ENCODE measurements at regions not wholly inside any gene's neighbourhood (a gene's known extent, or its start where the extent isn't known, plus 50 kb on each side); places are given as distances from the start of the nearest gene placed in this dataset.
"Not testable (repeated sequence)": the region's sequence is repeated elsewhere in the genome, so short reads cannot be mapped to it uniquely, and the experiment has no call there.

GRCh38 chr4:93950239-93950638 lies 121.7 kb downstream of the ATOH1 start:
- H3K79me2 ChIP-seq (replicated peaks; ENCODE audit: insufficient read depth, low read length); H3K4me3 ChIP-seq (ENCODE audit: low read length); H3K27me3 ChIP-seq (ENCODE audit: insufficient read depth, low read depth, low read length); H4K20me1 ChIP-seq (ENCODE audit: insufficient read depth); H3F3A ChIP-seq (ENCODE audit: insufficient read depth, low read length, poor library complexity, severe bottlenecking); H3K9ac ChIP-seq (ENCODE audit: low read length); H3K4me2 ChIP-seq (ENCODE audit: low read length); H3K36me3 ChIP-seq (ENCODE audit: insufficient read depth, low read length); H3K27ac ChIP-seq (ENCODE audit: low read length); H2AFZ ChIP-seq (ENCODE audit: low read depth, low read length); H3K9me3 ChIP-seq (ENCODE audit: low read length); H3K9me2 ChIP-seq (ENCODE audit: insufficient read depth, low read length): not testable (repeated sequence)

DNA sequence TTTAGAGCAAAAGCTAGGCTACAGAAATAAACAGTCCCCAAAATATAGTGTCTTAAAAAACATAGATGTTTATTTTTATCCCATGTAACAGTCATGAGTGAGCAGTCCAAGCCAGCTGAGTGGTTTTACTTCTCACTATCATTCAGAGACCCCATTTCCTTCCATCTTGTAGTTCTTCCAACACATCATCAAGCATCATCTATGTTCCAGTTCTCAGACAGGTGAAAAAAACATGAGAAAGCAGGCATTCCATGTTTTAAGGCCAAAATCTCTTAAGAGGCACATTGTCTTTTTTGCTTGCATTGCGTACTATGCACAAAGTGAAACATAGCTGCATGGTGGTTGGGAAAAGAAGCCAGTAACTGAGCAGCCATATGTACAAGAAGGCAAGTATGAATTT lies 128.6 kb downstream of the ATOH1 start:
- H3K79me2 ChIP-seq (replicated peaks; ENCODE audit: insufficient read depth, low read length), result no peaks in the 10 kb centered on the region
- no peak overlapping the region for H3K9ac ChIP-seq (ENCODE audit: low read length)
- H3K4me2 ChIP-seq (ENCODE audit: low read length), result no peak overlapping the region
- no peaks in the 10 kb centered on the region for H3K27me3 ChIP-seq (ENCODE audit: insufficient read depth, low read depth, low read length)
- TF ChIP-seq SMC3 (conservative IDR thresholded peaks at IDR 0.05; ENCODE audit: poor library complexity) (no peak), MXI1 (conservative IDR thresholded peaks at IDR 0.05; ENCODE audit: poor library complexity, severe bottlenecking) (no peak), POLR2AphosphoS5 (IDR thresholded peaks at IDR 0.05) (no peak), RAD21 (conservative IDR thresholded peaks at IDR 0.05) (no peak), EZH2 (IDR thresholded peaks at IDR 0.05; ENCODE audit: borderline replicate concordance, insufficient read depth, low read length, poor library complexity, severe bottlenecking) (no peak), CTCF (IDR thresholded peaks at IDR 0.05; ENCODE audit: poor library complexity, severe bottlenecking) (no peak), EP300 (conservative IDR thresholded peaks at IDR 0.05; ENCODE audit: poor library complexity, severe bottlenecking) (no peak), TAF1 (IDR thresholded peaks at IDR 0.05; ENCODE audit: low read depth) (no peak)
- TF ChIP-seq, protein P1, sequence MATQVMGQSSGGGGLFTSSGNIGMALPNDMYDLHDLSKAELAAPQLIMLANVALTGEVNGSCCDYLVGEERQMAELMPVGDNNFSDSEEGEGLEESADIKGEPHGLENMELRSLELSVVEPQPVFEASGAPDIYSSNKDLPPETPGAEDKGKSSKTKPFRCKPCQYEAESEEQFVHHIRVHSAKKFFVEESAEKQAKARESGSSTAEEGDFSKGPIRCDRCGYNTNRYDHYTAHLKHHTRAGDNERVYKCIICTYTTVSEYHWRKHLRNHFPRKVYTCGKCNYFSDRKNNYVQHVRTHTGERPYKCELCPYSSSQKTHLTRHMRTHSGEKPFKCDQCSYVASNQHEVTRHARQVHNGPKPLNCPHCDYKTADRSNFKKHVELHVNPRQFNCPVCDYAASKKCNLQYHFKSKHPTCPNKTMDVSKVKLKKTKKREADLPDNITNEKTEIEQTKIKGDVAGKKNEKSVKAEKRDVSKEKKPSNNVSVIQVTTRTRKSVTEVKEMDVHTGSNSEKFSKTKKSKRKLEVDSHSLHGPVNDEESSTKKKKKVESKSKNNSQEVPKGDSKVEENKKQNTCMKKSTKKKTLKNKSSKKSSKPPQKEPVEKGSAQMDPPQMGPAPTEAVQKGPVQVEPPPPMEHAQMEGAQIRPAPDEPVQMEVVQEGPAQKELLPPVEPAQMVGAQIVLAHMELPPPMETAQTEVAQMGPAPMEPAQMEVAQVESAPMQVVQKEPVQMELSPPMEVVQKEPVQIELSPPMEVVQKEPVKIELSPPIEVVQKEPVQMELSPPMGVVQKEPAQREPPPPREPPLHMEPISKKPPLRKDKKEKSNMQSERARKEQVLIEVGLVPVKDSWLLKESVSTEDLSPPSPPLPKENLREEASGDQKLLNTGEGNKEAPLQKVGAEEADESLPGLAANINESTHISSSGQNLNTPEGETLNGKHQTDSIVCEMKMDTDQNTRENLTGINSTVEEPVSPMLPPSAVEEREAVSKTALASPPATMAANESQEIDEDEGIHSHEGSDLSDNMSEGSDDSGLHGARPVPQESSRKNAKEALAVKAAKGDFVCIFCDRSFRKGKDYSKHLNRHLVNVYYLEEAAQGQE (IDR thresholded peaks at IDR 0.05; ENCODE audit: borderline replicate concordance), result no peak
- no peak overlapping the region for H3K27ac ChIP-seq (ENCODE audit: low read length)
- H3K9me2 ChIP-seq (ENCODE audit: insufficient read depth, low read length), result no peaks in the 10 kb centered on the region
- H4K20me1 ChIP-seq (ENCODE audit: insufficient read depth), result no peaks in the 10 kb centered on the region
- H3K36me3 ChIP-seq (ENCODE audit: insufficient read depth, low read length), result no peaks in the 10 kb centered on the region
- no peaks in the 10 kb centered on the region for H3F3A ChIP-seq (ENCODE audit: insufficient read depth, low read length, poor library complexity, severe bottlenecking)
- H2AFZ ChIP-seq (ENCODE audit: low read depth, low read length), result no peak overlapping the region
- H3K4me3 ChIP-seq (ENCODE audit: low read length), result no peak overlapping the region
- H3K9me3 ChIP-seq (ENCODE audit: low read length), result no peaks in the 10 kb centered on the region

DNA sequence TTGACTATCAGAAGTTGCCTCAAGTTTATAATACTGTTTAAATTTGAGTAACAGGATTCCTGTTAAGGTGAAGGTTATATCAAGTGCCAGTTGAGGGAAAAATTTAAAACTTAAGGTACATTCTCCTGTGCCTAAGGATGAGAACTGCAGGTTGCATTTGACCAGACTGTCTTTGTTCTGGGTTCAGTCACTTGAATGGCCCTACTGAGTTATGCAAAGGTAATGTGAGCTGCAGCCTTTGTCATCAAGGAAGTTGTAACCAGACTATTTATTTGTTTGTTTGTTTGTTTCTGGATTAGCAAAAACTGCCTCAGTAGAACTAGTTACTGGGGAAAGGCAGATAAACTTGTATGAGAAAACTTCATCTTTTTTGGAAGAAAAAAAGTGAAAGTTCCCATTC lies 131.9 kb downstream of the ATOH1 start:
- Histone ChIP-seq H3K36me3 (ENCODE audit: insufficient read depth, low read length) (no peaks in the 10 kb centered on the region), H4K20me1 (ENCODE audit: insufficient read depth) (no peaks in the 10 kb centered on the region), H2AFZ (ENCODE audit: low read depth, low read length) (no peak overlapping the region), H3K27ac (ENCODE audit: low read length) (no peak overlapping the region), H3K4me2 (ENCODE audit: low read length) (no peak overlapping the region), H3K4me3 (ENCODE audit: low read length) (no peak overlapping the region), H3K9me3 (ENCODE audit: low read length) (no peaks in the 10 kb centered on the region), H3K9me2 (ENCODE audit: insufficient read depth, low read length) (no peaks in the 10 kb centered on the region), H3K27me3 (ENCODE audit: insufficient read depth, low read depth, low read length) (no peaks in the 10 kb centered on the region), H3F3A (ENCODE audit: insufficient read depth, low read length, poor library complexity, severe bottlenecking) (no peaks in the 10 kb centered on the region), H3K9ac (ENCODE audit: low read length) (no peak overlapping the region), H3K79me2 (replicated peaks; ENCODE audit: insufficient read depth, low read length) (no peaks in the 10 kb centered on the region)
- TF ChIP-seq EP300 (conservative IDR thresholded peaks at IDR 0.05; ENCODE audit: poor library complexity, severe bottlenecking) (no peak), RAD21 (conservative IDR thresholded peaks at IDR 0.05) (no peak), SMC3 (conservative IDR thresholded peaks at IDR 0.05; ENCODE audit: poor library complexity) (no peak), TAF1 (IDR thresholded peaks at IDR 0.05; ENCODE audit: low read depth) (no peak), CTCF (IDR thresholded peaks at IDR 0.05; ENCODE audit: poor library complexity, severe bottlenecking) (no peak), POLR2AphosphoS5 (IDR thresholded peaks at IDR 0.05) (no peak), MXI1 (conservative IDR thresholded peaks at IDR 0.05; ENCODE audit: poor library complexity, severe bottlenecking) (no peak), EZH2 (IDR thresholded peaks at IDR 0.05; ENCODE audit: borderline replicate concordance, insufficient read depth, low read length, poor library complexity, severe bottlenecking) (no peak)
- TF ChIP-seq, protein P1 (IDR thresholded peaks at IDR 0.05; ENCODE audit: borderline replicate concordance), result no peak

Data from neural cell (in vitro differentiated cells).